OCI-LY1 (cell line): ENCODE measurements at regions not wholly inside any gene's neighbourhood (a gene's known extent, or its start where the extent isn't known, plus 50 kb on each side); places are given as distances from the start of the nearest gene placed in this dataset.

ENCODE experiments used
- EZH2 ChIP-seq: fragments of 200-600 bp; sonication (generic), shearing (Covaris generic); IDR thresholded peaks from 2 replicates; pipeline ENCODE4 v1.8.0; 2017; ENCODE audit warnings: borderline replicate concordance, mixed run types, mild to moderate bottlenecking, antibody characterized with exemption, low read length, moderate library complexity, mixed read lengths
- TF ChIP-seq, protein P1 (sequence below): fragments of 200-600 bp; sonication (generic), shearing (Covaris generic); IDR thresholded peaks from 2 replicates; pipeline ENCODE4 v1.5.1; 2017; ENCODE audit warnings: mild to moderate bottlenecking, antibody characterized with exemption, low read length, moderate library complexity, mixed read lengths

DNA sequence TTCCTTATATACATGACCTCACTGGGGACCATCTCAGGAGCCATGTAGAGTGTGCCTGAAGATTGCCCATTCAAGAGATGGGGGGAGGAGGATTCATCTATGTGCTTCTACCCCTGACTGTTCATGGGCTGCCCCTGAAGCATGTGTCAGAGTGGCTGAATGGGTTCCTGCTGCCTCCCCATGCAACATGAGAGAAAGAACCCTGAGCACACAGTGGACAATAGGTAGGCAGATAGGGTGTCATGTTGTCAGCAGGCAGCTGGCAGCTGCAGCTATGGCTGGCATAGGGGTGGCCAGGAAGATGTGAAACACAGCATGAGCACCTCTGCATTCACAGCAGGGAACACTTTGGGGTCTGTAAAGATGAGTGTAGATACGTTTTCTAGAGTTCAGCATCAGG lies 208.4 kb upstream of the CNR1 start:
- TF ChIP-seq, protein P1, sequence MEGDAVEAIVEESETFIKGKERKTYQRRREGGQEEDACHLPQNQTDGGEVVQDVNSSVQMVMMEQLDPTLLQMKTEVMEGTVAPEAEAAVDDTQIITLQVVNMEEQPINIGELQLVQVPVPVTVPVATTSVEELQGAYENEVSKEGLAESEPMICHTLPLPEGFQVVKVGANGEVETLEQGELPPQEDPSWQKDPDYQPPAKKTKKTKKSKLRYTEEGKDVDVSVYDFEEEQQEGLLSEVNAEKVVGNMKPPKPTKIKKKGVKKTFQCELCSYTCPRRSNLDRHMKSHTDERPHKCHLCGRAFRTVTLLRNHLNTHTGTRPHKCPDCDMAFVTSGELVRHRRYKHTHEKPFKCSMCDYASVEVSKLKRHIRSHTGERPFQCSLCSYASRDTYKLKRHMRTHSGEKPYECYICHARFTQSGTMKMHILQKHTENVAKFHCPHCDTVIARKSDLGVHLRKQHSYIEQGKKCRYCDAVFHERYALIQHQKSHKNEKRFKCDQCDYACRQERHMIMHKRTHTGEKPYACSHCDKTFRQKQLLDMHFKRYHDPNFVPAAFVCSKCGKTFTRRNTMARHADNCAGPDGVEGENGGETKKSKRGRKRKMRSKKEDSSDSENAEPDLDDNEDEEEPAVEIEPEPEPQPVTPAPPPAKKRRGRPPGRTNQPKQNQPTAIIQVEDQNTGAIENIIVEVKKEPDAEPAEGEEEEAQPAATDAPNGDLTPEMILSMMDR, result no peak
- no peak for TF ChIP-seq EZH2
